ENCODE measurements at regions not wholly inside any gene's neighbourhood (a gene's known extent, or its start where the extent isn't known, plus 50 kb on each side); places are given as distances from the start of the nearest gene placed in this dataset.

- DNase-seq: no peak
Measured at GRCh38 chr1:4972761-4973320, 318.4 kb downstream of the AJAP1 start.

GRCh38 chr1:4971666-4972065 is 317.3 kb downstream of the AJAP1 start:
- DNase-seq: no peak

- DNase-seq: no peak
Measured at GRCh38 chr1:4970532-4970931, 316.1 kb downstream of the AJAP1 start.

GRCh38 chr1:4969556-4970129 is 315.2 kb downstream of the AJAP1 start:
- DNase-seq: no peak

- DNase-seq: no peak
Measured at GRCh38 chr1:4965346-4966075, 311.1 kb downstream of the AJAP1 start.

- DNase-seq: no peak
Measured at GRCh38 chr1:4964634-4965345, 310.4 kb downstream of the AJAP1 start.

GRCh38 chr1:4963251-4963650 is 308.8 kb downstream of the AJAP1 start:
- DNase-seq: no peak

- no peak for DNase-seq
Measured at GRCh38 chr1:4962836-4963235, 308.4 kb downstream of the AJAP1 start.

GRCh38 chr1:4961935-4962645 is 307.7 kb downstream of the AJAP1 start:
- DNase-seq: no peak

- no peak for DNase-seq
Measured at GRCh38 chr1:4960782-4961475, 306.5 kb downstream of the AJAP1 start.

GRCh38 chr1:4960336-4960735 is 305.9 kb downstream of the AJAP1 start:
- no peak for DNase-seq

- DNase-seq: no peak
Measured at GRCh38 chr1:4959216-4959615, 304.8 kb downstream of the AJAP1 start.

- no peak for DNase-seq
Measured at GRCh38 chr1:4957027-4957426, 302.6 kb downstream of the AJAP1 start.

GRCh38 chr1:4954392-4954791 is 300.0 kb downstream of the AJAP1 start:
- no peak for DNase-seq

GRCh38 chr1:4951601-4952000 is 297.2 kb downstream of the AJAP1 start:
- no peak for DNase-seq

GRCh38 chr1:4946343-4946742 is 291.9 kb downstream of the AJAP1 start:
- no peak for DNase-seq

GRCh38 chr1:4944911-4945310 is 290.5 kb downstream of the AJAP1 start:
- DNase-seq: no peak

GRCh38 chr1:4944072-4944471 is 289.7 kb downstream of the AJAP1 start:
- DNase-seq: no peak

- DNase-seq: no peak
Measured at GRCh38 chr1:4939266-4939665, 284.9 kb downstream of the AJAP1 start.

GRCh38 chr1:4937876-4938534 is 283.6 kb downstream of the AJAP1 start:
- no peak for DNase-seq

- no peak for DNase-seq
Measured at GRCh38 chr1:4935807-4936206, 281.4 kb downstream of the AJAP1 start.

GRCh38 chr1:4933232-4933631 is 278.8 kb downstream of the AJAP1 start:
- DNase-seq: no peak

Measured in SHP77 (cell line).